ENCODE measurements at regions not wholly inside any gene's neighbourhood (a gene's known extent, or its start where the extent isn't known, plus 50 kb on each side); places are given as distances from the start of the nearest gene placed in this dataset.

DNA sequence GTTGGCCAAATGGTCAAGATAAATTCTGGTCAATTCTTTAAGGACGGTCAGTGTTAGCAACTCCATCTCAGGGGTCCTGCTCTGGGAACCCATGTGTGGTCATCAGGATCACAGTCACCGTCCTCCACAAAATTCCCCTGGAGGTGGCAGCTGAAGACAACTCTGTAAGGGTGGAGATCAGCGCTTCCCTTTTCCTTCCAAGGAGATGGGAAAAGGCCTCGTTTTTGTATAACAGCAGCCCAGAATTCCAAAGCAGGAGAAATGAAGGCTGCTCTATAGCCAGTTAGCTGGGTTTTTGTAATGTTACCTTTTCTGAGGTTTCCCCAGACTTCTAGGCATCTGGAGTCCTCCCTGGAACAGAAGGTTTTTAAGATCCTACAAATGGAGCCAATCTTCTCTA, 334.8 kb downstream of the MYCN start (continued):
- TF ChIP-seq ZNF174 (tag by site-specific recombination; IDR thresholded peaks at IDR 0.05), result no peak

- ChIA-PET CTCF (interaction anchor here (0.7 to 3.3 kb wide), 4 partner anchors 9 to 624 kb away, joined by 3 to 15 read pairs (median 4); no protein-coding TSS in a partner anchor), POLR2A (no interaction called here)
- H3K27ac ChIP-seq (ENCODE audit: extremely low read depth, low read depth, low read length), result no peak overlapping the region
- no peaks in the 10 kb centered on the region for H3K9me3 ChIP-seq (ENCODE audit: control insufficient read depth, insufficient read depth, low read depth, low read length)
- TF ChIP-seq ZNF394 (tag by site-specific recombination; IDR thresholded peaks at IDR 0.05; ENCODE audit: borderline replicate concordance) (no peak), ZNF560 (tag by site-specific recombination; IDR thresholded peaks at IDR 0.05; ENCODE audit: borderline replicate concordance) (no peak), ZNF610 (tag by site-specific recombination; IDR thresholded peaks at IDR 0.05; ENCODE audit: borderline replicate concordance) (no peak), SETDB1 (IDR thresholded peaks at IDR 0.05; ENCODE audit: insufficient read length, low read length) (no peak), ZNF514 (tag by site-specific recombination; IDR thresholded peaks at IDR 0.05) (no peak), ZNF138 (tag by site-specific recombination; IDR thresholded peaks at IDR 0.05; ENCODE audit: borderline replicate concordance) (no peak), ZNF654 (tag by site-specific recombination; IDR thresholded peaks at IDR 0.05; ENCODE audit: low read depth) (no peak), ZNF19 (tag by site-specific recombination; IDR thresholded peaks at IDR 0.05; ENCODE audit: low read depth) (no peak), ZNF585B (tag by site-specific recombination; IDR thresholded peaks at IDR 0.05) (no peak), ZNF513 (tag by site-specific recombination; IDR thresholded peaks at IDR 0.05) (no peak), HOXA7 (CRISPR knock-in tag; IDR thresholded peaks at IDR 0.05; ENCODE audit: borderline replicate concordance) (no peak)
- TF ChIP-seq, protein P1, sequence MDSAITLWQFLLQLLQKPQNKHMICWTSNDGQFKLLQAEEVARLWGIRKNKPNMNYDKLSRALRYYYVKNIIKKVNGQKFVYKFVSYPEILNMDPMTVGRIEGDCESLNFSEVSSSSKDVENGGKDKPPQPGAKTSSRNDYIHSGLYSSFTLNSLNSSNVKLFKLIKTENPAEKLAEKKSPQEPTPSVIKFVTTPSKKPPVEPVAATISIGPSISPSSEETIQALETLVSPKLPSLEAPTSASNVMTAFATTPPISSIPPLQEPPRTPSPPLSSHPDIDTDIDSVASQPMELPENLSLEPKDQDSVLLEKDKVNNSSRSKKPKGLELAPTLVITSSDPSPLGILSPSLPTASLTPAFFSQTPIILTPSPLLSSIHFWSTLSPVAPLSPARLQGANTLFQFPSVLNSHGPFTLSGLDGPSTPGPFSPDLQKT (IDR thresholded peaks at IDR 0.05; ENCODE audit: borderline replicate concordance, low read depth, low read length), result no peak
- no peak overlapping the region for H3K4me3 ChIP-seq (ENCODE audit: low read depth, low read length)
- no peaks in the 10 kb centered on the region for H3K36me3 ChIP-seq (ENCODE audit: control insufficient read depth in 2 of 2, insufficient read depth in 1 of 2, low read length in 2 of 2)
- H3K4me1 ChIP-seq (ENCODE audit: control insufficient read depth, insufficient read depth, low read length), result no peaks in the 10 kb centered on the region
These were observed 332.8 kb downstream of the MYCN start for GRCh38 chr2:16273111-16273510.

- H3K36me3 ChIP-seq (ENCODE audit: control insufficient read depth in 2 of 2, insufficient read depth in 1 of 2, low read length in 2 of 2), result no peaks in the 10 kb centered on the region
- no peak overlapping the region for H3K4me3 ChIP-seq (ENCODE audit: low read depth, low read length)
- POLR2A ChIA-PET, result no interaction called here
- H3K27ac ChIP-seq (ENCODE audit: extremely low read depth, low read depth, low read length), result no peak overlapping the region
- no peaks in the 10 kb centered on the region for H3K4me1 ChIP-seq (ENCODE audit: control insufficient read depth, insufficient read depth, low read length)
- CTCF ChIA-PET, result interaction anchor here (0.6 to 3.3 kb wide), 4 partner anchors 10 to 1350 kb away, joined by 3 to 15 read pairs (median 4); no protein-coding TSS in a partner anchor
- H3K9me3 ChIP-seq (ENCODE audit: control insufficient read depth, insufficient read depth, low read depth, low read length), result no peaks in the 10 kb centered on the region
- TF ChIP-seq ZNF560 (tag by site-specific recombination; IDR thresholded peaks at IDR 0.05; ENCODE audit: borderline replicate concordance) (no peak), PRDM10 (tag by site-specific recombination; IDR thresholded peaks at IDR 0.05) (no peak), ZNF76 (tag by site-specific recombination; IDR thresholded peaks at IDR 0.05; ENCODE audit: borderline replicate concordance, low read depth) (no peak), HOXC10 (CRISPR knock-in tag; IDR thresholded peaks at IDR 0.05) (no peak), SP7 (tag by site-specific recombination; IDR thresholded peaks at IDR 0.05) (no peak), HIC1 (tag by site-specific recombination; IDR thresholded peaks at IDR 0.05) (no peak), ZNF350 (tag by site-specific recombination; IDR thresholded peaks at IDR 0.05) (no peak), ZNF404 (tag by site-specific recombination; IDR thresholded peaks at IDR 0.05) (no peak), ZSCAN30 (tag by site-specific recombination; IDR thresholded peaks at IDR 0.05) (no peak)
- TF ChIP-seq, protein P2, sequence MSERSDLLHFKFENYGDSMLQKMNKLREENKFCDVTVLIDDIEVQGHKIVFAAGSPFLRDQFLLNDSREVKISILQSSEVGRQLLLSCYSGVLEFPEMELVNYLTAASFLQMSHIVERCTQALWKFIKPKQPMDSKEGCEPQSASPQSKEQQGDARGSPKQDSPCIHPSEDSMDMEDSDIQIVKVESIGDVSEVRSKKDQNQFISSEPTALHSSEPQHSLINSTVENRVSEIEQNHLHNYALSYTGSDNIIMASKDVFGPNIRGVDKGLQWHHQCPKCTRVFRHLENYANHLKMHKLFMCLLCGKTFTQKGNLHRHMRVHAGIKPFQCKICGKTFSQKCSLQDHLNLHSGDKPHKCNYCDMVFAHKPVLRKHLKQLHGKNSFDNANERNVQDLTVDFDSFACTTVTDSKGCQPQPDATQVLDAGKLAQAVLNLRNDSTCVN (tag by site-specific recombination; optimal IDR thresholded peaks at IDR 0.05), result no peak
These were observed 331.9 kb downstream of the MYCN start for GRCh38 chr2:16272038-16272788.
